ENCODE measurements at regions not wholly inside any gene's neighbourhood (a gene's known extent, or its start where the extent isn't known, plus 50 kb on each side); places are given as distances from the start of the nearest gene placed in this dataset.

DNA sequence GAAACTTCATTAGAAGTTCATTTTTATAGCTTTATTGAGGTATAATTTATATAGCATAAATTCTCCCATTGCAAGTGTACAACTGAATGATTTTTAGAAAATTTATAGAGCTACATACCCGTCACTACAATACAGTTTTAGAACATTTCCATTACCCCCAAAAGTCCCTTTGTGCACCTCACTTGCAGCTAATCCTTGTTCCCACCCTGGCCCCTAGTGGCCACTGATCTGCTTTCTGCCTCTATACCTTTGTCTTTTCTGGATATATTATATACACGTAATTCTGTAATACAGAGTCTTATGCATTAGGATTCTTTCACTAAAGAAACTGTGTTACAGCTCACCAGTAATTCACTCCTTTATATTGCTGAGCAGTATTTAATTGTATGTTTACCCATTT is 145.1 kb upstream of the DIO2 start:
- TF ChIP-seq, protein P1, sequence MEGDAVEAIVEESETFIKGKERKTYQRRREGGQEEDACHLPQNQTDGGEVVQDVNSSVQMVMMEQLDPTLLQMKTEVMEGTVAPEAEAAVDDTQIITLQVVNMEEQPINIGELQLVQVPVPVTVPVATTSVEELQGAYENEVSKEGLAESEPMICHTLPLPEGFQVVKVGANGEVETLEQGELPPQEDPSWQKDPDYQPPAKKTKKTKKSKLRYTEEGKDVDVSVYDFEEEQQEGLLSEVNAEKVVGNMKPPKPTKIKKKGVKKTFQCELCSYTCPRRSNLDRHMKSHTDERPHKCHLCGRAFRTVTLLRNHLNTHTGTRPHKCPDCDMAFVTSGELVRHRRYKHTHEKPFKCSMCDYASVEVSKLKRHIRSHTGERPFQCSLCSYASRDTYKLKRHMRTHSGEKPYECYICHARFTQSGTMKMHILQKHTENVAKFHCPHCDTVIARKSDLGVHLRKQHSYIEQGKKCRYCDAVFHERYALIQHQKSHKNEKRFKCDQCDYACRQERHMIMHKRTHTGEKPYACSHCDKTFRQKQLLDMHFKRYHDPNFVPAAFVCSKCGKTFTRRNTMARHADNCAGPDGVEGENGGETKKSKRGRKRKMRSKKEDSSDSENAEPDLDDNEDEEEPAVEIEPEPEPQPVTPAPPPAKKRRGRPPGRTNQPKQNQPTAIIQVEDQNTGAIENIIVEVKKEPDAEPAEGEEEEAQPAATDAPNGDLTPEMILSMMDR (IDR thresholded peaks at IDR 0.05; ENCODE audit: low read depth, low read length, poor library complexity, severe bottlenecking), result peak; percentile 38
- TF ChIP-seq EZH2phosphoT487 (IDR thresholded peaks at IDR 0.05; ENCODE audit: borderline replicate concordance, low read length), result no peak

All from DOHH2 (cell line).